HepG2 (cell line): ENCODE measurements at regions not wholly inside any gene's neighbourhood (a gene's known extent, or its start where the extent isn't known, plus 50 kb on each side); places are given as distances from the start of the nearest gene placed in this dataset.

Experiments used
- BHLHE40 ChIP-seq: IDR thresholded peaks from 2 replicates; pipeline ENCODE4 v1.6.1; 2011; ENCODE audit warnings: low read length, improper control_type of control experiment
- CHD2 ChIP-seq: IDR thresholded peaks from 2 replicates; pipeline ENCODE4 v1.6.1; 2011; ENCODE audit warnings: low read depth, low read length, improper control_type of control experiment
- GTF3A ChIP-seq: sonication (generic); formaldehyde crosslinking; conservative IDR thresholded peaks from 2 replicates; pipeline ENCODE4 v1.4.0; 2020; ENCODE audit warnings: mild to moderate bottlenecking, missing genetic modification reagents
- MIER3 ChIP-seq: IDR thresholded peaks from 2 replicates; pipeline ENCODE4 v1.6.1; 2016; ENCODE audit warnings: missing compliant biosample characterization, borderline replicate concordance
- RAD21 ChIP-seq: fragments of 450-650 bp; formaldehyde crosslinking; IDR thresholded peaks from 2 replicates; pipeline ENCODE4 v1.5.0; 2020; ENCODE audit warnings: mild to moderate bottlenecking
- ZNF274 ChIP-seq: sonication (generic); formaldehyde crosslinking; IDR thresholded peaks from 2 replicates; pipeline ENCODE4 v1.5.1; 2020; ENCODE audit warnings: mild to moderate bottlenecking, missing genetic modification reagents
- ZNF484 ChIP-seq: sonication (generic); formaldehyde crosslinking; IDR thresholded peaks from 2 replicates; pipeline ENCODE4 v1.5.1; 2020; ENCODE audit warnings: mild to moderate bottlenecking, low read depth, missing genetic modification reagents, borderline replicate concordance
- ZSCAN20 ChIP-seq: sonication (generic); formaldehyde crosslinking; IDR thresholded peaks from 2 replicates; pipeline ENCODE4 v1.4.0; 2020; ENCODE audit warnings: missing genetic modification reagents, mild to moderate bottlenecking, borderline replicate concordance
- TF ChIP-seq, protein P1 (sequence below): sonication (generic); formaldehyde crosslinking; IDR thresholded peaks from 2 replicates; pipeline ENCODE4 v1.8.1; 2022; ENCODE audit warnings: low read depth, mild to moderate bottlenecking, missing genetic modification reagents
- TF ChIP-seq, protein P2 (sequence below): sonication (generic); formaldehyde crosslinking; IDR thresholded peaks from 2 replicates; pipeline ENCODE4 v1.8.1; 2023; ENCODE audit warnings: missing genetic modification reagents, inconsistent platforms, borderline replicate concordance
- TF ChIP-seq, protein P3 (sequence below): sonication (generic); formaldehyde crosslinking; IDR thresholded peaks from 2 replicates; pipeline ENCODE4 v1.5.1; 2020; ENCODE audit warnings: mild to moderate bottlenecking, missing genetic modification reagents, moderate library complexity

DNA sequence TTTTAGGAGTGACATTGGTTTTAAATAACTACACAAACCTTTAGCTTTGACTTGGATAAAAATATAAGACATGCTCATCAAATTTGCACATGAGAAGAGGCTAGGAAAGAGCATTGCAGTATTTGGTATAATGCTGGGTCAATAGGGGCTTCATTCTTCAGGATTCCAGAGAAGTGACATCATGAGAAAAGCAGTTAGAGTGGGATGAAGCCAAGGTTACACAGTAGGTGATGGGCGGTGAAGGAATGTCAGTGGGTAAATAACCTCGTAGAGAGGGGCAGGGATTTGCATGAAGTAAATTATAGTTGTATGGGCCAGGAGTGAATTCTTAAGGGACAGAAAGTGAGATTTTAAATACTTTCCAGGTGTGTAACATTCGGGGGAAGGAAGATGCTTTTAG lies 216.2 kb downstream of the RFPL4B start:
- TF ChIP-seq, protein P1, sequence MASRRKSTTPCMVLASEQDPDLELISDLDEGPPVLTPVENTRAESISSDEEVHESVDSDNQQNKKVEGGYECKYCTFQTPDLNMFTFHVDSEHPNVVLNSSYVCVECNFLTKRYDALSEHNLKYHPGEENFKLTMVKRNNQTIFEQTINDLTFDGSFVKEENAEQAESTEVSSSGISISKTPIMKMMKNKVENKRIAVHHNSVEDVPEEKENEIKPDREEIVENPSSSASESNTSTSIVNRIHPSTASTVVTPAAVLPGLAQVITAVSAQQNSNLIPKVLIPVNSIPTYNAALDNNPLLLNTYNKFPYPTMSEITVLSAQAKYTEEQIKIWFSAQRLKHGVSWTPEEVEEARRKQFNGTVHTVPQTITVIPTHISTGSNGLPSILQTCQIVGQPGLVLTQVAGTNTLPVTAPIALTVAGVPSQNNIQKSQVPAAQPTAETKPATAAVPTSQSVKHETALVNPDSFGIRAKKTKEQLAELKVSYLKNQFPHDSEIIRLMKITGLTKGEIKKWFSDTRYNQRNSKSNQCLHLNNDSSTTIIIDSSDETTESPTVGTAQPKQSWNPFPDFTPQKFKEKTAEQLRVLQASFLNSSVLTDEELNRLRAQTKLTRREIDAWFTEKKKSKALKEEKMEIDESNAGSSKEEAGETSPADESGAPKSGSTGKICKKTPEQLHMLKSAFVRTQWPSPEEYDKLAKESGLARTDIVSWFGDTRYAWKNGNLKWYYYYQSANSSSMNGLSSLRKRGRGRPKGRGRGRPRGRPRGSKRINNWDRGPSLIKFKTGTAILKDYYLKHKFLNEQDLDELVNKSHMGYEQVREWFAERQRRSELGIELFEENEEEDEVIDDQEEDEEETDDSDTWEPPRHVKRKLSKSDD (CRISPR knock-in tag): no peak
- no peak for TF ChIP-seq CHD2
- TF ChIP-seq RAD21: no peak
- TF ChIP-seq ZSCAN20 (CRISPR knock-in tag): no peak
- no peak for TF ChIP-seq BHLHE40
- TF ChIP-seq ZNF274 (CRISPR knock-in tag): no peak
- TF ChIP-seq, protein P2, sequence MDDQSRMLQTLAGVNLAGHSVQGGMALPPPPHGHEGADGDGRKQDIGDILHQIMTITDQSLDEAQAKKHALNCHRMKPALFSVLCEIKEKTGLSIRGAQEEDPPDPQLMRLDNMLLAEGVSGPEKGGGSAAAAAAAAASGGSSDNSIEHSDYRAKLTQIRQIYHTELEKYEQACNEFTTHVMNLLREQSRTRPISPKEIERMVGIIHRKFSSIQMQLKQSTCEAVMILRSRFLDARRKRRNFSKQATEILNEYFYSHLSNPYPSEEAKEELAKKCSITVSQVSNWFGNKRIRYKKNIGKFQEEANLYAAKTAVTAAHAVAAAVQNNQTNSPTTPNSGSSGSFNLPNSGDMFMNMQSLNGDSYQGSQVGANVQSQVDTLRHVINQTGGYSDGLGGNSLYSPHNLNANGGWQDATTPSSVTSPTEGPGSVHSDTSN (CRISPR knock-in tag): no peak
- no peak for TF ChIP-seq GTF3A (CRISPR knock-in tag)
- no peak for TF ChIP-seq MIER3 (CRISPR knock-in tag)
- TF ChIP-seq ZNF484 (CRISPR knock-in tag): no peak
- TF ChIP-seq, protein P3, sequence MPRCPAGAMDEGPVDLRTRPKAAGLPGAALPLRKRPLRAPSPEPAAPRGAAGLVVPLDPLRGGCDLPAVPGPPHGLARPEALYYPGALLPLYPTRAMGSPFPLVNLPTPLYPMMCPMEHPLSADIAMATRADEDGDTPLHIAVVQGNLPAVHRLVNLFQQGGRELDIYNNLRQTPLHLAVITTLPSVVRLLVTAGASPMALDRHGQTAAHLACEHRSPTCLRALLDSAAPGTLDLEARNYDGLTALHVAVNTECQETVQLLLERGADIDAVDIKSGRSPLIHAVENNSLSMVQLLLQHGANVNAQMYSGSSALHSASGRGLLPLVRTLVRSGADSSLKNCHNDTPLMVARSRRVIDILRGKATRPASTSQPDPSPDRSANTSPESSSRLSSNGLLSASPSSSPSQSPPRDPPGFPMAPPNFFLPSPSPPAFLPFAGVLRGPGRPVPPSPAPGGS (CRISPR knock-in tag): no peak
